ENCODE measurements at regions not wholly inside any gene's neighbourhood (a gene's known extent, or its start where the extent isn't known, plus 50 kb on each side); places are given as distances from the start of the nearest gene placed in this dataset.

DNA sequence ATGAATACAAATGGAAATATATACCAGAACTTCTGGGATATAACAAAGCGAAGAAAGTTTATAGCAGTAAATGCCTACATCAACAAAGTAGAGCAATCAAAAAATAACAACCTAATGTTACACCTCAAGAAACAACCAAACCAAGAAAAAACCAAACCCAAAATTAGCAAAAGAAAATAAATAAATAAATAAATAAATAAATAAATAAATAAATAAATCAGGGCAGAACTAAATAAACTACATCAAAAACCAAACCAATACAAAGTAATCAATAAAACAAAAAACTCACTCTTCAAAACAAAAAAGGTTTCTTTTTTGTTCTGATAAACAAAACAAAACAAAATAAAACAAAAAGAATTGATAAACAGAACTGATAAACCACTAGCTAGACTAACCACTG lies 88.4 kb upstream of the SPIN4 start:
- TF ChIP-seq, protein P1, sequence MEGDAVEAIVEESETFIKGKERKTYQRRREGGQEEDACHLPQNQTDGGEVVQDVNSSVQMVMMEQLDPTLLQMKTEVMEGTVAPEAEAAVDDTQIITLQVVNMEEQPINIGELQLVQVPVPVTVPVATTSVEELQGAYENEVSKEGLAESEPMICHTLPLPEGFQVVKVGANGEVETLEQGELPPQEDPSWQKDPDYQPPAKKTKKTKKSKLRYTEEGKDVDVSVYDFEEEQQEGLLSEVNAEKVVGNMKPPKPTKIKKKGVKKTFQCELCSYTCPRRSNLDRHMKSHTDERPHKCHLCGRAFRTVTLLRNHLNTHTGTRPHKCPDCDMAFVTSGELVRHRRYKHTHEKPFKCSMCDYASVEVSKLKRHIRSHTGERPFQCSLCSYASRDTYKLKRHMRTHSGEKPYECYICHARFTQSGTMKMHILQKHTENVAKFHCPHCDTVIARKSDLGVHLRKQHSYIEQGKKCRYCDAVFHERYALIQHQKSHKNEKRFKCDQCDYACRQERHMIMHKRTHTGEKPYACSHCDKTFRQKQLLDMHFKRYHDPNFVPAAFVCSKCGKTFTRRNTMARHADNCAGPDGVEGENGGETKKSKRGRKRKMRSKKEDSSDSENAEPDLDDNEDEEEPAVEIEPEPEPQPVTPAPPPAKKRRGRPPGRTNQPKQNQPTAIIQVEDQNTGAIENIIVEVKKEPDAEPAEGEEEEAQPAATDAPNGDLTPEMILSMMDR (conservative IDR thresholded peaks at IDR 0.05; ENCODE audit: low read depth, low read length) = no peak
- DNase-seq (ENCODE audit: low read depth) = no peak
- H3K4me3 ChIP-seq (ENCODE audit: low read depth, low read length) = no peak overlapping the region

DNA sequence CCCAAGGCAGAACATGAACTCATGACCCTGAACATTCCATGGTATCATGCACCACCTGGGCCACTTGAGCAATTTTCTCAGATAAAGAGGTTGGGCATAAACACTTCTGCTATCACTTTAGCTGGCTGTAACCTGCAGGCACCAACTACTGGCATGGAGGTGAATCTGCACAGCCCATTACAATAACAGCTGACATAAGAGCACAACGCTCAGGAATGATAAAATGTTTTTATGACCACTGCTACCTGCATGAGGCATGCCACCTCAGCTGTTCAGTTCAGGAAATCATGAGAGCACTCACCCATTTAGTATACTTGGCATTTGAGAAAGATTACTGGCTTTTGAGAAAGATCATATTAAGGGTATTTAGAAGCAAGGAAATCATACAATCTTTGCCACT lies 85.7 kb upstream of the SPIN4 start:
- no peak for DNase-seq (ENCODE audit: low read depth)
- TF ChIP-seq, protein P1 (conservative IDR thresholded peaks at IDR 0.05; ENCODE audit: low read depth, low read length) = no peak
- no peak overlapping the region for H3K4me3 ChIP-seq (ENCODE audit: low read depth, low read length)

DNA sequence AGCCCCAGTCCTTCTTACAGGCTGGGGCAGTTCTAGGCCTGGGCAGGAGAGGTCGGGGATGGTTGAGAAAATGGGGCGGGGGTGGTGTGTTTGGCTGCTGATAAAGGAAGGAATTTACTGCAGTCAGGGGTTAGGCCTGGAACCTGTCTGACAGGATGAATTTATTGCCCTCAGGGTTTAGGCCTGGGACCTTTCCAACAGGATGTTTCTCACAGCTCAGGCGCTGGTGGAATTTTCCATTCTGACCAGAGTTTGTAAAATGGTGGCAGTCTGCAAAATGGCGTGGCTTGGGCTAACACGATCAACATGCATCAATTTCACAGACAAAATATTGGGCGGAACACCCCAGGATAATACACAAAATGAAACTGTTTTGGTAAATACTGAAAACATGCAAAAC lies 83.5 kb upstream of the SPIN4 start:
- DNase-seq (ENCODE audit: low read depth) = no peak
- H3K4me3 ChIP-seq (ENCODE audit: low read depth, low read length) = no peak overlapping the region
- TF ChIP-seq, protein P1 (conservative IDR thresholded peaks at IDR 0.05; ENCODE audit: low read depth, low read length) = no peak

DNA sequence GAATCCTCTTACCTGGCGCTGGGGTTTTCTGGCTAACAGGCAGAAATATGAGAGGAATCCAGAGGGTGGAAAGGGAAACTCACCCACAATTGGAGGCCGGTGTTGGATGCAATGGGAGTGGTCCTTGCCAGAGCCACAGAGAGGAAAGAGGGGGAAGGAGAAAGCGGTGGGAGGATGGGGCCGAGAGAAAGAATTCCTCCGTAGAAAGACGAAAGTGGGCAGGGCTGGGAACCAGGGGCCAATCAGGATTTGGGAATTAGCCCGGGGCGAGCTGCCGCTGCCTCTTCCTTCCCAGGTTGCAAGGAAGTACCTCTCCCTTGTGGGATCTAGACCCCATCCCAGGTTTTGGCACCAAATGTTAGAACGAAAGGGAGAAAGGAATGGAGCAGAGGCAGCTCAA lies 83.1 kb upstream of the SPIN4 start:
- no peak for DNase-seq (ENCODE audit: low read depth)
- TF ChIP-seq, protein P1 (conservative IDR thresholded peaks at IDR 0.05; ENCODE audit: low read depth, low read length) = no peak

DNA sequence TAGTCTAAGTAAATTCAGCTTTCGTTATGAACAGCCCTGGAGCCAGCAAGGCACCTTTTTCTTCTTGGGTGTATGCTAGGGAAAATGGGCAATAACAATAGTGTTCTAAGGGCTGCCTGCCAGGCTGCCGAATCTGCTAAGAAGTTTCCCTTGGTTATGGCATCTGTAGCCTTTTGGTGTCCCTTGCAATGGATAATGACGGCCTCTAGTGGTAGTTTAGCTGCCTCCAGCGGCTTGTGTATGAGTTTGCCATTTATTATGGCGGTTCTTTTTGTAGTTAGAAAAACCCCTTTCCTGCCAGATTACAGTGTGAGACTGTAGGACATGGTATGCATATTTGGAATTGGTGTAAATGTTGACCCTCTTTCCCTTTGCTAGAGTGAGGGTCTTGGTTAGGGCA lies 78.9 kb upstream of the SPIN4 start:
- no peak for DNase-seq (ENCODE audit: low read depth)
- H3K4me3 ChIP-seq (ENCODE audit: low read depth, low read length) = no peak overlapping the region
- TF ChIP-seq, protein P1 (conservative IDR thresholded peaks at IDR 0.05; ENCODE audit: low read depth, low read length) = no peak

More for the DNA sequence above, 83.1 kb upstream of the SPIN4 start:
- no peak overlapping the region for H3K4me3 ChIP-seq (ENCODE audit: low read depth, low read length)

DNA sequence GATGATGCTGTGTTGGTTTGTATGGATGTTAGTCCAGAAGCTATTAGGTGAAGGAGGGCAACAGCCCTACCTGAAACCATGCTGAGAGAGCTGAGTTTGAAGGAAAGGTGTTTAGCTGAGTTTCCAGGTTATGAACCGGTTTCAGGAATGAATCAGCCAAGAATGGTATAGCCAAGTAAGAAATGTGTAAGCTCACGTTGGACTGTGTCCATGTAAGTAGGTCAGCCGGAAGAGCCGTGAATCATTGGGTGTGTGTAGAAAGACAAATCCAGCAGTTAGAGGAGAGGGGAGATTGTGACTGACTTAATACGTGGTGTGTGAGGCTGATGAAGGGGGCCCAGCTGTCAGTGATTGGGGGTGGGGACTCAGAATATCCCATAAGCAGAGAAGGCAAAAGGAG lies 77.2 kb upstream of the SPIN4 start:
- TF ChIP-seq, protein P1 (conservative IDR thresholded peaks at IDR 0.05; ENCODE audit: low read depth, low read length) = no peak
- H3K4me3 ChIP-seq (ENCODE audit: low read depth, low read length) = no peak overlapping the region

DNA sequence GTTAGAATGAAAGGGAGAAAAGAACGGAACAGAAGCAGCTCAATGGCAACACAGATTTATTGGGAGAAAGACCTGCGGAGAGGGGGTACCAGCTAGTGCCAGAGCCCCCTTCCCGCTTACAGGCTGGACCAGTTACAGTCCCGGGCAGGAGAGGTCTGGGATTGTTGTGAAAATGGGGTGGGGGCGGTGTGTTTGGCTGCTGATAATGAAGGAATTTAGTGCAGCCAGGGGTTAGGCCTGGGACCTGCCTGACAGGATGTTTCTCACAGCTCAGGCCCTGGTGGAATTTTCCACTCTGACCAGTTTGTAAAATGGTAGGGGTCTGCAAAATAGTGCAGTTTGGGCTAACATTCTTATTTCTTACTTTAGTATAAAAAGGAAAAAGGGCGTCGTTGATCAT lies 75.4 kb upstream of the SPIN4 start:
- TF ChIP-seq, protein P1 (conservative IDR thresholded peaks at IDR 0.05; ENCODE audit: low read depth, low read length) = no peak
- H3K4me3 ChIP-seq (ENCODE audit: low read depth, low read length) = no peak overlapping the region
- no peak for DNase-seq (ENCODE audit: low read depth)

More for the DNA sequence above, 77.2 kb upstream of the SPIN4 start:
- no peak for DNase-seq (ENCODE audit: low read depth)

Data from epithelial cell of proximal tubule (primary cell).